ENCODE measurements at regions not wholly inside any gene's neighbourhood (a gene's known extent, or its start where the extent isn't known, plus 50 kb on each side); places are given as distances from the start of the nearest gene placed in this dataset.
"Not testable (repeated sequence)": the region's sequence is repeated elsewhere in the genome, so short reads cannot be mapped to it uniquely, and the experiment has no call there.

GRCh38 chr4:64216741-64217140 lies 192.5 kb downstream of the TECRL start:
- no peak for DNase-seq

GRCh38 chr4:64205376-64205775 lies 203.9 kb downstream of the TECRL start:
- DNase-seq = no peak

- DNase-seq = no peak
Measured at GRCh38 chr4:64200001-64200555, 209.2 kb downstream of the TECRL start.

GRCh38 chr4:64195582-64195981 lies 213.7 kb downstream of the TECRL start:
- no peak for DNase-seq

- no peak for DNase-seq
Measured at GRCh38 chr4:64192731-64193412, 216.4 kb downstream of the TECRL start.

- DNase-seq = no peak
Measured at GRCh38 chr4:64174247-64174882, 234.9 kb downstream of the TECRL start.

- no peak for DNase-seq
Measured at GRCh38 chr4:64166365-64166764, 242.9 kb downstream of the TECRL start.

- DNase-seq = peak; percentile 48
Measured at GRCh38 chr4:64158648-64159326, 250.5 kb downstream of the TECRL start.

- DNase-seq = no peak
Measured at GRCh38 chr4:64157397-64157796, 251.9 kb downstream of the TECRL start.

GRCh38 chr4:64156253-64156652 lies 253.0 kb downstream of the TECRL start:
- no peak for DNase-seq

GRCh38 chr4:64146030-64146429 lies 263.2 kb downstream of the TECRL start:
- no peak for DNase-seq

- DNase-seq = no peak
Measured at GRCh38 chr4:64144994-64145393, 264.3 kb downstream of the TECRL start.

GRCh38 chr4:64130907-64131306 lies 278.3 kb downstream of the TECRL start:
- DNase-seq = no peak

GRCh38 chr4:64125354-64125753 lies 283.9 kb downstream of the TECRL start:
- DNase-seq = no peak

GRCh38 chr4:64121803-64122202 lies 287.4 kb downstream of the TECRL start:
- DNase-seq = no peak

- DNase-seq = no peak
Measured at GRCh38 chr4:64105903-64106302, 303.3 kb downstream of the TECRL start.

GRCh38 chr4:64095398-64095797 lies 313.9 kb downstream of the TECRL start:
- DNase-seq = no peak

- DNase-seq = no peak
Measured at GRCh38 chr4:64079316-64079715, 329.9 kb downstream of the TECRL start.

- no peak for DNase-seq
Measured at GRCh38 chr4:64068096-64068495, 341.2 kb downstream of the TECRL start.

GRCh38 chr4:64062991-64063390 lies 346.3 kb downstream of the TECRL start:
- DNase-seq = no peak

- DNase-seq = not testable (repeated sequence)
Measured at GRCh38 chr4:64037033-64037432, 372.2 kb downstream of the TECRL start.

- DNase-seq = no peak
Measured at GRCh38 chr4:64022560-64022959, 386.7 kb downstream of the TECRL start.

- no peak for DNase-seq
Measured at GRCh38 chr4:64016893-64017292, 392.4 kb downstream of the TECRL start.

GRCh38 chr4:64014647-64015046 lies 394.6 kb downstream of the TECRL start:
- DNase-seq = no peak
